ENCODE measurements at regions not wholly inside any gene's neighbourhood (a gene's known extent, or its start where the extent isn't known, plus 50 kb on each side); places are given as distances from the start of the nearest gene placed in this dataset.

DNA sequence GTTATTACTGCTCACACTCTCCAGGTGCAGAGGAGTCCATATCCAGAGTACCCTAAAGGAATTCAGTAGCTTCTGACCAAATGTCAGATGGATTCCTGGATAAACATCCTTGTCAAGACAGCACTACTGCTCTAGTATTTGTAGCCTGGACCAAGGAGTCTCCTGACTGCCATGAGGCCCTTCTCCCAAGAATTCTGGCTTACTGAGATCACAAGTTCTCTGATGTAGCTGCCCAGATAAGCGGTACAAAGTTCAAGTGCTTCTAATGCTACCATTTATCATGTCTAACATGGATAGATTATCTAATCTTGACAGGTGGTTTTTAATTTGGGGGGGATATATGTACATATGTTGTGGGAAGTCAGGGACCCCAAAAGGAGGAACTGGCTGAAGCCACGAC lies 196.6 kb upstream of the HMCN1 start:
- TF ChIP-seq POLR2A (IDR thresholded peaks at IDR 0.05): no peak
- TF ChIP-seq, protein P1, sequence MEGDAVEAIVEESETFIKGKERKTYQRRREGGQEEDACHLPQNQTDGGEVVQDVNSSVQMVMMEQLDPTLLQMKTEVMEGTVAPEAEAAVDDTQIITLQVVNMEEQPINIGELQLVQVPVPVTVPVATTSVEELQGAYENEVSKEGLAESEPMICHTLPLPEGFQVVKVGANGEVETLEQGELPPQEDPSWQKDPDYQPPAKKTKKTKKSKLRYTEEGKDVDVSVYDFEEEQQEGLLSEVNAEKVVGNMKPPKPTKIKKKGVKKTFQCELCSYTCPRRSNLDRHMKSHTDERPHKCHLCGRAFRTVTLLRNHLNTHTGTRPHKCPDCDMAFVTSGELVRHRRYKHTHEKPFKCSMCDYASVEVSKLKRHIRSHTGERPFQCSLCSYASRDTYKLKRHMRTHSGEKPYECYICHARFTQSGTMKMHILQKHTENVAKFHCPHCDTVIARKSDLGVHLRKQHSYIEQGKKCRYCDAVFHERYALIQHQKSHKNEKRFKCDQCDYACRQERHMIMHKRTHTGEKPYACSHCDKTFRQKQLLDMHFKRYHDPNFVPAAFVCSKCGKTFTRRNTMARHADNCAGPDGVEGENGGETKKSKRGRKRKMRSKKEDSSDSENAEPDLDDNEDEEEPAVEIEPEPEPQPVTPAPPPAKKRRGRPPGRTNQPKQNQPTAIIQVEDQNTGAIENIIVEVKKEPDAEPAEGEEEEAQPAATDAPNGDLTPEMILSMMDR (IDR thresholded peaks at IDR 0.05 in 8 of 11, conservative IDR thresholded peaks at IDR 0.05 in 3 of 11): no peak
